Vagina (tissue), 2 donors: ENCODE measurements at regions not wholly inside any gene's neighbourhood (a gene's known extent, or its start where the extent isn't known, plus 50 kb on each side); places are given as distances from the start of the nearest gene placed in this dataset.

ENCODE experiments used
- DNase-seq, 2 donors: peaks; one replicate each; pipeline ENCODE4 v3.0.0-alpha.2; 2017; ENCODE audit errors: extremely low spot score in 2 of 2
- H3K27ac ChIP-seq: fragments of 200-600 bp; sonication (generic); one replicate; pipeline ENCODE4 v1.5.1; 2019
- H3K27me3 ChIP-seq: fragments of 200-600 bp; sonication (generic); one replicate; pipeline ENCODE4 v1.5.1; 2019
- H3K36me3 ChIP-seq, 2 donors: fragments of 200-600 bp; sonication (generic); one replicate each; pipeline ENCODE4 v1.5.1; 2017 to 2019
- H3K4me1 ChIP-seq: fragments of 200-600 bp; sonication (generic); one replicate; pipeline ENCODE4 v1.5.1; 2019
- H3K4me3 ChIP-seq, 2 donors: fragments of 200-600 bp; sonication (generic); 1 replicate in 1 of 2; 2 replicates in 1 of 2; pipeline ENCODE4 v1.5.1; 2016 to 2019
- H3K9me3 ChIP-seq: fragments of 200-600 bp; sonication (generic); one replicate; pipeline ENCODE4 v1.5.1; 2019
- CTCF ChIP-seq, 3 experiments: fragments of 450-650 bp in 2 of 3; fragments of 200-600 bp in 1 of 3; sonication (generic) in 1 of 3; IDR thresholded peaks; one replicate each; pipeline ENCODE4 v1.5.1; 2017 to 2019; ENCODE audit warnings: antibody characterized with exemption in 3 of 3, mild to moderate bottlenecking in 2 of 3, moderate library complexity in 2 of 3
- POLR2A ChIP-seq, 2 donors: fragments of 450-650 bp; IDR thresholded peaks; one replicate each; pipeline ENCODE4 v1.6.1; 2017; ENCODE audit warnings: antibody characterized with exemption in 2 of 2, mild to moderate bottlenecking in 2 of 2, moderate library complexity in 2 of 2
- POLR2AphosphoS5 ChIP-seq, 2 donors: sonication (generic); formaldehyde crosslinking; IDR thresholded peaks; one replicate each; pipeline ENCODE4 v1.9.0; 2017; ENCODE audit warnings: antibody characterized with exemption in 2 of 2, mild to moderate bottlenecking in 2 of 2, low read depth in 1 of 2; ENCODE audit not compliant: insufficient read depth in 1 of 2
- intact Hi-C: fragments of 100-400 bp; cut with DNase I; formaldehyde crosslinking; loops from one replicate; pipeline ENCODE4 v1.15.1; 2023

- Histone ChIP-seq H3K4me1 (no peaks in the 10 kb centered on the region), H3K9me3 (no peaks in the 10 kb centered on the region), H3K36me3 (no peaks in the 10 kb centered on the region), H3K4me3 (no peak overlapping the region), H3K27ac (no peak overlapping the region), H3K27me3 (no peaks in the 10 kb centered on the region)
- DNase-seq: no peak
- TF ChIP-seq CTCF (IDR thresholded peaks at IDR 0.05) (no peak), POLR2A (IDR thresholded peaks at IDR 0.05) (no peak), POLR2AphosphoS5 (IDR thresholded peaks at IDR 0.05; ENCODE audit: insufficient read depth in 1 of 2, low read depth in 1 of 2) (no peak)
- intact Hi-C loops: no loop called here
Measured at GRCh38 chrX:7580127-7580526, 262.8 kb upstream of the VCX start.

GRCh38 chrX:7574325-7574724 is 268.6 kb upstream of the VCX start:
- no peak for DNase-seq
- no peak overlapping the region for H3K27ac ChIP-seq
- H3K27me3 ChIP-seq: no peaks in the 10 kb centered on the region
- no peaks in the 10 kb centered on the region for H3K4me1 ChIP-seq
- no peak overlapping the region for H3K4me3 ChIP-seq
- H3K36me3 ChIP-seq: no peaks in the 10 kb centered on the region
- intact Hi-C loops: no loop called here
- no peak for TF ChIP-seq CTCF (IDR thresholded peaks at IDR 0.05)
- TF ChIP-seq POLR2A (IDR thresholded peaks at IDR 0.05): no peak
- TF ChIP-seq POLR2AphosphoS5 (IDR thresholded peaks at IDR 0.05; ENCODE audit: insufficient read depth in 1 of 2, low read depth in 1 of 2): no peak
- no peaks in the 10 kb centered on the region for H3K9me3 ChIP-seq

GRCh38 chrX:7570432-7571029 is 272.4 kb upstream of the VCX start:
- no peaks in the 10 kb centered on the region for H3K27me3 ChIP-seq
- no peak overlapping the region for H3K4me3 ChIP-seq
- no peaks in the 10 kb centered on the region for H3K4me1 ChIP-seq
- H3K9me3 ChIP-seq: no peaks in the 10 kb centered on the region
- no peak overlapping the region for H3K27ac ChIP-seq
- no peaks in the 10 kb centered on the region for H3K36me3 ChIP-seq
- no peak for DNase-seq
- TF ChIP-seq CTCF (IDR thresholded peaks at IDR 0.05) (no peak), POLR2AphosphoS5 (IDR thresholded peaks at IDR 0.05; ENCODE audit: insufficient read depth in 1 of 2, low read depth in 1 of 2) (no peak), POLR2A (IDR thresholded peaks at IDR 0.05) (no peak)
- intact Hi-C loops: no loop called here

- Histone ChIP-seq H3K36me3 (no peaks in the 10 kb centered on the region), H3K9me3 (no peaks in the 10 kb centered on the region), H3K4me1 (no peaks in the 10 kb centered on the region), H3K27ac (no peak overlapping the region), H3K27me3 (no peaks in the 10 kb centered on the region), H3K4me3 (no peak overlapping the region)
- no peak for DNase-seq
- intact Hi-C loops: no loop called here
- TF ChIP-seq CTCF (IDR thresholded peaks at IDR 0.05) (no peak), POLR2AphosphoS5 (IDR thresholded peaks at IDR 0.05; ENCODE audit: insufficient read depth in 1 of 2, low read depth in 1 of 2) (no peak), POLR2A (IDR thresholded peaks at IDR 0.05) (no peak)
Measured at GRCh38 chrX:7568597-7568996, 274.4 kb upstream of the VCX start.

GRCh38 chrX:7568130-7568529 is 274.8 kb upstream of the VCX start:
- Histone ChIP-seq H3K9me3 (no peaks in the 10 kb centered on the region), H3K27me3 (no peaks in the 10 kb centered on the region), H3K4me1 (no peaks in the 10 kb centered on the region), H3K27ac (no peak overlapping the region), H3K36me3 (no peaks in the 10 kb centered on the region), H3K4me3 (no peak overlapping the region)
- no peak for DNase-seq
- TF ChIP-seq POLR2A (IDR thresholded peaks at IDR 0.05) (no peak), POLR2AphosphoS5 (IDR thresholded peaks at IDR 0.05; ENCODE audit: insufficient read depth in 1 of 2, low read depth in 1 of 2) (no peak), CTCF (IDR thresholded peaks at IDR 0.05) (no peak)
- intact Hi-C loops: no loop called here
